ENCODE measurements at regions not wholly inside any gene's neighbourhood (a gene's known extent, or its start where the extent isn't known, plus 50 kb on each side); places are given as distances from the start of the nearest gene placed in this dataset.
"Not testable (repeated sequence)": the region's sequence is repeated elsewhere in the genome, so short reads cannot be mapped to it uniquely, and the experiment has no call there.

GRCh38 chr12:20128928-20129327 lies 239.4 kb upstream of the PDE3A start:
- no peak for DNase-seq (ENCODE audit: low spot score)

- no peak for DNase-seq (ENCODE audit: low spot score)
Observed at GRCh38 chr12:20132818-20133217, 235.5 kb upstream of the PDE3A start.

GRCh38 chr12:20134652-20135051 lies 233.7 kb upstream of the PDE3A start:
- no peak for DNase-seq (ENCODE audit: low spot score)

GRCh38 chr12:20140751-20141150 lies 227.6 kb upstream of the PDE3A start:
- no peak for DNase-seq (ENCODE audit: low spot score)

GRCh38 chr12:20142316-20142715 lies 226.0 kb upstream of the PDE3A start:
- DNase-seq (ENCODE audit: low spot score) = no peak

GRCh38 chr12:20142956-20143355 lies 225.4 kb upstream of the PDE3A start:
- no peak for DNase-seq (ENCODE audit: low spot score)

- DNase-seq (ENCODE audit: low spot score) = no peak
Observed at GRCh38 chr12:20144341-20144740, 224.0 kb upstream of the PDE3A start.

- DNase-seq (ENCODE audit: low spot score) = no peak
Observed at GRCh38 chr12:20148241-20148640, 220.1 kb upstream of the PDE3A start.

GRCh38 chr12:20150835-20151422 lies 217.4 kb upstream of the PDE3A start:
- no peak for DNase-seq (ENCODE audit: low spot score)

GRCh38 chr12:20154052-20154451 lies 214.3 kb upstream of the PDE3A start:
- no peak for DNase-seq (ENCODE audit: low spot score)

- no peak for DNase-seq (ENCODE audit: low spot score)
Observed at GRCh38 chr12:20155374-20155773, 213.0 kb upstream of the PDE3A start.

GRCh38 chr12:20160899-20161298 lies 207.4 kb upstream of the PDE3A start:
- not testable (repeated sequence) for DNase-seq (ENCODE audit: low spot score)

- no peak for DNase-seq (ENCODE audit: low spot score)
Observed at GRCh38 chr12:20174528-20175175, 193.7 kb upstream of the PDE3A start.

GRCh38 chr12:20175704-20176388 lies 192.5 kb upstream of the PDE3A start:
- no peak for DNase-seq (ENCODE audit: low spot score)

- no peak for DNase-seq (ENCODE audit: low spot score)
Observed at GRCh38 chr12:20181416-20182180, 186.7 kb upstream of the PDE3A start.

GRCh38 chr12:20183563-20183962 lies 184.8 kb upstream of the PDE3A start:
- no peak for DNase-seq (ENCODE audit: low spot score)

- no peak for DNase-seq (ENCODE audit: low spot score)
Observed at GRCh38 chr12:20184514-20184913, 183.8 kb upstream of the PDE3A start.

- no peak for DNase-seq (ENCODE audit: low spot score)
Observed at GRCh38 chr12:20187456-20187855, 180.9 kb upstream of the PDE3A start.

GRCh38 chr12:20188930-20189653 lies 179.2 kb upstream of the PDE3A start:
- DNase-seq (ENCODE audit: low spot score) = no peak

- DNase-seq (ENCODE audit: low spot score) = no peak
Observed at GRCh38 chr12:20189767-20190166, 178.6 kb upstream of the PDE3A start.

GRCh38 chr12:20194171-20194570 lies 174.2 kb upstream of the PDE3A start:
- DNase-seq (ENCODE audit: low spot score) = peak; percentile 31

GRCh38 chr12:20196767-20197166 lies 171.6 kb upstream of the PDE3A start:
- DNase-seq (ENCODE audit: low spot score) = no peak

Measured in AG08395 (cell line).